Hippocampal formation (tissue), 2 donors: ENCODE measurements at regions not wholly inside any gene's neighbourhood (a gene's known extent, or its start where the extent isn't known, plus 50 kb on each side); places are given as distances from the start of the nearest gene placed in this dataset.

Experiments
- DNase-seq, 2 donors: peaks; one replicate each; lab custom pipeline; 2025; lab: John Stamatoyannopoulos, UW

DNA sequence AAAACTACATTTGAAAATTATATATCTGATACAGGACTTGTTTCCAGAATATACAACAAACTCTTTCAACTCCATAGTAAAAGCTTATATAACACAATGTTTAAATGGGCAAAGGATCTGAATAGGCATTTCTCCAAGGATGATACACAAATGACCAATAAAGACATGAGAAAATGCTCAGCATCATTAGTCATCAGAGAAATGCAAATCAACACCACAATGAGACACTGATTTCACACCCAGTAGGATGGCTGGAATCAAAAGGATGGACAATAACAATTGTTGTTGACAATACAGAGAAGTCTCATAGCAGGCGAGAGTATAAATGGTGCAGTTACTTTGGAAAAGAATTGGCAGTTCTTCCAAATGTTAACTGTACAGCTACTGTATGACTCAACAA is 394.9 kb downstream of the BCL11B start:
- DNase-seq: no peak

DNA sequence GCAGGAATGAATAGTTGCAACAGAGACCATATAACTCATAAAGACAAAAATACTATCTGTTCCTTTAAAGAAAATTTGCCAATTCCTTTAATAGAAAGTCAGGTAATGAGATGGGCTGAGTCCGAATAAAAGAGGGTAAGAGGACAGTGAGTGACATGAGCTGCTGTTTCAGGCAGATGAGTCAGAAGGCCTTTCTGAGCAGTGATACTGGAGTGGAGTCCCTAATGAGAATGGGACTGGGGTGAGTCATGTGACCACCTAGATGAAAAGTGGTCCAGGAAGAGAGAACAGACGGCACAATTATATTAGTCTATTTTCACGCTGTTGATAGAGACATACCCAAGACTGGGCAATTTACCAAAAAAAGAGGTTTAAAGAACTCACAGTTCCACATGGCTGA is 393.7 kb downstream of the BCL11B start:
- DNase-seq: no peak

DNA sequence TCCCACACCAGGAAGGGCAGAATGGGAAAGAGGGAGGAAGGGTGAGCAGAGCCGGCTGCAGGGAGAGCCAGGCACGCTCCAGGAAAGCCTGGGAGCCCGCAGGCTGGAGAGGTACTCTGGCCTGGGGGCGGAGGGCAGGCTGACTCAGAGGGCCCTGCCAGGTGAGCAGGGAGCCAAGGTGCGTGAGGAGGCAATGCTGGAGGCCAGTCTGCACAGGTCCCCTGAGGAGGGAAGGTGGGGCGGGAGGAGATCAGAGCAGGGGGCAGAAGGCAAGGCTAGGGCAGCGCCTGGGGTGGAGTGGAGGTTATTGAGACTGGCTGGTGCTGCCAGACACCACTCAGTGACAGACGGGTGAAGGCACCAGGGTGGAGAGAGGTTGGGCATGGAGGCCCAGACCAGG is 385.0 kb downstream of the BCL11B start:
- DNase-seq: no peak

DNA sequence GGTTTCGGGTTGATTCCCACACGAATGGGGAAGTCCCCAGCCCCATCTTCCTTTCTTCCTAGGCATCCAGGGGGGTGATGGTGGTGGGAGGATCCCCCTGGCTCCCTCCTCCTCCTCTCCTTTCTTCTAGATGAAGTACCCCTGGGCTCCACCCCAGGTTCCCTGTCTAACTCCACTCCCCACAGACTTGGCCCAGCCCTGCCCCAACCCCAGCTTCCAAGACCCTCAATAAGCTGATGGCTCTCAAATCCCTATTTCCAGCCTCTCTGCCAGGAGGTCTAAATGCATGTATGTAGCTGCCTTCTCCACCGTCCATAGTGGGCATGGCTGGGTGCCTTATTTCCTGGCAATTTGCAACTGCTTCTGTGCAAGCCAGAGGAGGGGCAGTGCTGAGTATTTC is 383.7 kb downstream of the BCL11B start:
- DNase-seq: no peak

DNA sequence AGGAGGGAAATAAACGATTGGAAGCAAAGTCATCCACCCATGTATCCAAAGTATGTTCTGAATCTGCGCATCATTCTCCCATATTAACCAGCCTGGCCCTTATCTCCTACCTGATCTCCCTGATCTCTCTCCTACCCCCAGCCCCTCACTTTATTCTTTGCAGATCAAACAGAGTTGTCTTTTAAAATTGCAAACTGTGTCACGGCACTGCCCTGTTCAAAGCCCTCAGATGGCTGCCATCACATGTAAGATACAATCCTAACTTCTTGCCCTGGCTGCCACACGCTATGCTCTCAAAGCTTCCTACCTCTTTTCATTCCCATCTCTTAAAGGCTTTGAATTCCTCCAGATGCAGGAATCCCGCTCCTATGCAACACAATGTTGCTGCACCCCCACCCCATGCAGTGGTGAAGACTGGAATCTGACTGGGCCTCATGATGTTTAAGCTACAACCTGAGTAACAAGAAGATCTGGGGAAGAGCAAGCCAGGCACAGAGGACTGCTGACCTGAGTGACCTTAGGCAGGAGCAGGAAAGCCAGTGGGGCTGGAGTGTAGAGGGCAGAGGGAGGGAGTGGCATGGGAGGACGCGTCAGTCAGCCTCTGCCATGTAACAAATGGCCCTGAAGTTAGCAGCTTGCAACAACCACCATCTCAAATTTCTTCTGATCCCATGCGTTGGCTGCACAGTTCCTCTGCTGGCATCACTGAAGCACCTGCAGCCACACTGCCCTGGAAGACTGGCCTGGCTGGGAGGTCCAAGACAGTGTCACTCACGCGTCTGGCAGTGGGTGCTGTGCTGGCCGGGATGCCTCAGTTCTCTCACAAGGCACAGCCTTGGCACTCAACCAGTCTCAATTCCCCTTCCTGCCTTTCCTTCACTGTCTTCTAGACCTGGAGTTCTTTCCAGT is 382.8 kb downstream of the BCL11B start:
- no peak for DNase-seq

DNA sequence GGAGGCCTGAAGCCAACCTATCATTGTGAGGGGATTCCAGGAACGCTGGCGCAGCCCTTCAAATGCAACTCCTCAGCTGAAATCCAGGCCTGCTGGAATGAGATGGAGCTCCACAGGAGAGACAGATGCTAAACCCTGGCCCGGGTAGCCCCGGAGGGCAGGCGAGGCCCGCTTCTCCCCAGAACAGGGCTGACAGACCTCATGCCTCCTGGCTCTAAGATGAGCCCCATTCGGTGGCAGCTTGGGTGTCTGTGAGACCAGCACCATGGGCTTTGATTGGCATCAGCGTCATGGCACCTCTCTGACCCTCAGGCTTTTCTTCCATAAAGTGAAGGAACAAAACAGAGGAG is 382.2 kb downstream of the BCL11B start:
- DNase-seq: no peak

DNA sequence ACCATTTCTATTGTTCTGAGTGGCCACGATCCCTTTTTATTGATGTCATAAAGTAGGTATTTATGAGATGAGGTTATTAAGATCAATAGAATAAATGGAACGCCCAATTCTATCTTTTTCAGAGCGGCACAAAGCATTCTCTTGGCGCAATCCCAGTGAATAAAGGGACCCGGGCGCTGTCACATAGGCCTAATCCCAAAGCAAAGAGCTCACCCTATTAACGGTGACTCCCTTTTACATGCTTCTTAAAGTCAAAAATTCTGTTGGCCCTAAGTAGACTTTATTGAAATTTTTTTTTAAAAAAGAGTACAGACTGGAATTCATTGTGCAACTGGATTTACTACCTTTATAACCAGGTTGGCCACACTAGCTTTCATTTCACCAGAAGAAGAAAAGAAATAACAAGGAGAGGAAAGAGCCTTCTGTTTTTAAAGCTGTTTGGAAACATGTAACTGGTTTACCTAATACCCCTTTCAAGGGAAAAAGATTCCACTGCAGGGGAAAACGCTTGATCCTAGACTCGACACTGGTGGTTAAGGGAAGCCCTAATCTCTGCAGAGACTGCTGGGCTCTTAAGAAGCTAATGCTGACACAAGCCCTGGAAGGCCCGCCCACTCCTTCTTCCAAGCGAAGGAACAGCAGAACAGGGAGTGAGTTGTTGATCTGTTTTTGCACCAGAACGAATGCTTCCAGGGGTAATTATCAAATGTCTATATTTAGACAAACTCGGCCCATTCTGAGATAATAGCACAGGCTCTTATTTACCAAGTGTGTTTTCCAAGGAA is 381.2 kb downstream of the BCL11B start:
- DNase-seq: no peak

DNA sequence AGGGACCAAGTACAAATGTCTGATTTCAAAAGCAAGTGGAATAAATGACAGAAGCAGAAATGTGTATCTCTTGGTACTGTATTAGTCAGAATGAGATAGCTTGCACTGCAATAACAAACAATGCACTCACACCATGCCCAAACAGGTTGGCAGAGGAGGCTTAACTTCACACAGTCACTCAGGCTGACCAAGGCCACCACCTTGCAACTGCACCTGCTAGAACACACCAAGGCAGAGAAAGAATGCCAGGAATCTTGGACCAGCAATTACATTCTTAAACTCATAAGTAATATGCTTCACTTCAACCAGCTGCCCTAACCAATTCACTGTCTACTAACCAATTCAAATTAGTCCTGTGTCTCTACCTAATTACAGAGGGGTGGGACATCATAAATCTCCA is 378.3 kb downstream of the BCL11B start:
- no peak for DNase-seq

DNA sequence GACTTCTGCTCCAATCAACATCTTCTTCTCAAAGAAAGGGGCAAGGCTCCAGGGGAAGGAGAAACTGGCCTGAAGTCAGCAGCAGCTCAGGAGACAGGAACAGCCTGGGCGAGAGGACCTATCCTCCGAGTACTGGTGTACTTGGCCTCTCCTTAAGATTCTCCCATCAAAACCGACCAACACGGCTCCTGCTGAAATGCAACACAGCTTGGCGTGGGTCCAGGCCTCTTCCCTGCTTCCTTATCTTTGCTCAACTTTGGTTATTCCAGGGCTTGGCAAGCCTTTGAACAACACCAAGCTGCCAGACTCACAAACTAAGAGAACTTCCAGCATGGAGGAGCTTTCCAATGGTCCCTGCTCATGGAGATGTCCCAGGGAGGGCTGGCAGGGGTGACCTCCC is 377.4 kb downstream of the BCL11B start:
- DNase-seq: no peak

DNA sequence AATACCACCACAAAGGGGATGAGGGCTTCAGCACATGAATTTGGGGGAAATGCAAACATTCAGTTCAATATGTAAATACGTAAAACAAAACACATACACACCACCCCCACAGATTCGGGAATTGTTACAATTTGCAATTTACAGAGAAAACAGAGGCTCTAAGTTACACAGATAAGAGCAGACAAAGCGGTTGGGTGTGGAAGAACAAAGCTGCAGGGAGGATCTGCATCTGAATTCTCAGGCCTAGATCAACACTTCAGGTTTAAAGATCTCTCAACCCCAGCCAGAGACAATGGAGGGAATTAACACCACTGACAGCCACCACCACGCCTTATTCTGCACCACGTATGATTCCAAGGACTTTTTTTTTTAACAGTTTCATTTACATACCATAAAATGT is 375.5 kb downstream of the BCL11B start:
- no peak for DNase-seq

DNA sequence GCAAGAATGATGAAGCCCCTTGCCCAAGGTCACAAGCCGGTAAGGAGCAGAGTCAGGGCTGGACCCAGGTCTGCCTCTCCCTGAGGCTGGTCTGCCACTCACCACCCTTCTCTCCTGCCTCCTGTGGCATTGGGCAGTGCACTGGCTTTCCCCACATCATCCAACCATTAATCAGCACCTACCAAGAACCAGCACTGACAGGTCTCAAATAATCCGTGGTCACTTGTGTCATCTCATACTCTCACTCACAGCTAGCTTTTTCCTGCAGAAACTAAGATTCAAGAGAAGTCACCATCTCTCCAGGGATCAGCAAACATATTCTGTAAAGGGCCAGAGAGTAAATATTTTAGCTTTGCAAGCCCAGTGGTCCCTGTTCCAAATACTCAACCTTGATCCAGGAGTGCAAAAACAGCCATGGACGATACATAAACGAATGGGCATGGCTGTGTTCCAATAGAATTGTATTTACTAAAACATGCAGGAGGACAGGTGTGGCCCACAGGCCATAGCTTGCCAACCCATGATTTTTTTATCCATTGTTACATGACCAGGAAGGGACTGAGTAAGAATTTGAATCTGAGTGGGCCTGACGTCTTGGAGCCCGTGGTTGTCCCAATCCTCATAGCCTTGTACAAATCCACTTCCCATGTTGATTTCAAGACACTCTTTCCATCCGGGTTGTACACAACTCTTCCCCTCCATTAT is 374.2 kb downstream of the BCL11B start:
- DNase-seq: no peak

DNA sequence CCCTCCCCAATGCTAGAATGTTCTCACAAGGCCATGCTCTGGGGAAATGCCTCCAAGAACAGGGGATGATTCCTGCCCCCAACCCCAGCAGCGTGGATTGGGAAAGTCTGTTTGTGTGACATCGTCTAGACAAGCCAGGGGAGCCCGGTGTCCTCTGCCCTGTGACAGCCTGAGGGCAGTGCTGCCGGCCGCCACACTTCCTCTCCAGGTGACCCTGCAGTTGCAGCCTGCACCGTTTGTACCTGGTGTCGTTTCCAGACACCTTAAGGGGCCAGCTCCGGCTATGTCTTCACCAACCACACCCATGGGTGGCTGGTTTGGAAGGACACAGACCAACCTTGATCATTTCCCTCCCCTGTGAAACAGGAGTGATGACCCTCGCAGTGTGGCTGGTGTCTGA is 372.6 kb downstream of the BCL11B start:
- DNase-seq: no peak

DNA sequence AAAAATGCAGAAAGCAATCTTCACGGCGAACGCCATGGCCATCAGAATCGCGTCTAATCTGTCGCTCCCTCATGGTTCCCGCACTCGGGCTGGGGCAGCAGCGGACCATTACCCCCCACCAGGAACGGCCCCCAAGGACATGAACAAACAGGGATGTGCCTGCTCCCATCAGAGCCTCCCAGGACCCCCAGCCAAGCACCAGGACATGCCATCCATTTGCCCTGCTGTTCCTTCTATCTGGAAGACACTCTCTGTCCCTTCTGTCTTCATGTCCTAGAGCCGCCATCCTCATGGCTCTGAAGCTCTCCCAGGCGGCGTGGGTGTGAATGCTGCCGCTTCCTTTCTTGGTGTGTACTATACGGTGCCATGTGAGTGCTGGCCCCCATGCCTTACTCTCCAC is 371.8 kb downstream of the BCL11B start:
- DNase-seq: no peak

DNA sequence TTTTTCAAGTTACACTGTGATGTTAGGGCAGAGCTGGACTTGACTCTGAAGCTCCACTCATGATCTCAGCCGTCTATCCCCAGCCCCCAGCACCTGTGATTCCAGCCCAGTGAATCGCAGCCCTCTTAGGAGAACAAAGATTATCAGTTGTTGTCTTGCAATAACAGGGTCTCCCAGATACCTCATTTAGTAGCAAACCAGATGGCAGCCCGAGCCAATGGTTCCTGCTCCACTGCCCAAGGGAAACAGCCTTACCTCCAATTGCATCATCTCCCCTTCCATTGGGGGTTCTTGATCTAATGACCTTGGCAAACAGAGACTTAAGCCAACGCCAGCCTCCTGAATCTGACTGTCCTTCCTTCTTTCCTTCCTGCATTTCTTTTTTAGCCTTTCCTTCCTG is 371.2 kb downstream of the BCL11B start:
- no peak for DNase-seq

DNA sequence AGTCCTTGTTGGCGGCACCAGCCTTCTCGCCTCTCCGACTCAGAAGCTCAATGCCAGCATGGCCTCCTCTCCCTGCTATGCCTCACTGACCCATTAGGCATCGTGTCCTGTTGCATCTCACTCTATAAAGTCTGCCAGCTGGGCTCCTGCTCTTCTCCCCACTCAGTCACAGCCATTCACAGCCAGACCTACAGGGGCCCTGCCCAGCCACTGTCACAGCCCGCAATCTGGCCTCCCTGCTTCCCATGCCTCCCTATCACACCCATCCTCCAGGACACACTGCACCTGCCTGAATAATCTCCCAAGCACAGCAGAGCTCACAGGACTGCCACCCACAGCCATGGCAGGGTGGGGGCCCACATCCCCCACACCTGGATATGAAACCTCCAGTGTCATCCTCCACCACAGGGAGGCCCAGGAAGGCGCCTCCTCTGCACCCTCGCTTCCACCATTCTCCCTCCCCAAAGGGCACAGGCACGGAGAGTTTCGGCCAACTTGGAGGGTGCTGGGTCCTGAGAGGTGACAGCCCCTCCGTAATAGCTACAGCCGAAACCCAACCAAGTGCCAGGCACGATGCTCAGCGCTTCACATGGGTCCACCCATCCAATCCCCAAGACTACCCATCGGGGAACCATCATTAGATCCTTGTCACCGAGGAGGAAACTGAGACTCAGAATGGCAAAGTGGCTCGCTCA is 370.3 kb downstream of the BCL11B start:
- DNase-seq: no peak

DNA sequence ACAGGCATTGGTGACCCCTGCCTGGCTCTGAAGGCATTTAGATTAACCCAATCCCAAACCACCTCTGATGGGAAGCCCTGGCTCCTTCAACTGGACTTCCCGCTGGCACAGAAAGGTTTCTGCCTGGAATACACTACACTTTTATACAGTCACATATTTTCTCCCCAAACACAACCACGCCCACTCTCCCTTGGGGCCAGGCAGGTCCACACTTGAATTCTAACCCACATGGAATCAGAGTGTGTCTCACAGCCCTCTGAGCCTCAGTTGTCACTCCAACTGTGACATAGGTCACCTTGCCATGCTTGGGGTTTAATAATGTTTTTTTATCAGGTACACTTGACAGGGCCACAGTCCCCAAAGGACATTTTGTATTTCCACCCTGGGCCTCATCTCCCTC is 368.6 kb downstream of the BCL11B start:
- DNase-seq: no peak

DNA sequence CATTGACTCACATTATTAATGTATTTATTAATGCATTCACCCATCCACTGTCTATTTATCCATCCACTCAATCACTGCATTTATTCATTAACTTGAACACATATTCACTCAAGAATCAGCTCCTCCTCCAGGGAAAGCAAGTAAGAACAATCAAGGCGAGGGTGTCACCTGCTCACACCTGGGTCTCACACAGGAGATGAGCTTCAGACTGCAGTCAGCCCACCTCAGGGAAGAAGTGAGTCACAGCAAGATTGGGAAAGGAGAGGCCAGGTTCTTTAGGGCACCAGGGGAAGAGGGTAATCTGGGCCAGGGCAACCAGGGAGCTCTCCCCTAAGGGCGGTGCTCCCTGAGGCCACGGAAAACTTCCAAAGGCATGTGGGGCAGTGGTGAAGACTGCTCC is 367.3 kb downstream of the BCL11B start:
- no peak for DNase-seq

DNA sequence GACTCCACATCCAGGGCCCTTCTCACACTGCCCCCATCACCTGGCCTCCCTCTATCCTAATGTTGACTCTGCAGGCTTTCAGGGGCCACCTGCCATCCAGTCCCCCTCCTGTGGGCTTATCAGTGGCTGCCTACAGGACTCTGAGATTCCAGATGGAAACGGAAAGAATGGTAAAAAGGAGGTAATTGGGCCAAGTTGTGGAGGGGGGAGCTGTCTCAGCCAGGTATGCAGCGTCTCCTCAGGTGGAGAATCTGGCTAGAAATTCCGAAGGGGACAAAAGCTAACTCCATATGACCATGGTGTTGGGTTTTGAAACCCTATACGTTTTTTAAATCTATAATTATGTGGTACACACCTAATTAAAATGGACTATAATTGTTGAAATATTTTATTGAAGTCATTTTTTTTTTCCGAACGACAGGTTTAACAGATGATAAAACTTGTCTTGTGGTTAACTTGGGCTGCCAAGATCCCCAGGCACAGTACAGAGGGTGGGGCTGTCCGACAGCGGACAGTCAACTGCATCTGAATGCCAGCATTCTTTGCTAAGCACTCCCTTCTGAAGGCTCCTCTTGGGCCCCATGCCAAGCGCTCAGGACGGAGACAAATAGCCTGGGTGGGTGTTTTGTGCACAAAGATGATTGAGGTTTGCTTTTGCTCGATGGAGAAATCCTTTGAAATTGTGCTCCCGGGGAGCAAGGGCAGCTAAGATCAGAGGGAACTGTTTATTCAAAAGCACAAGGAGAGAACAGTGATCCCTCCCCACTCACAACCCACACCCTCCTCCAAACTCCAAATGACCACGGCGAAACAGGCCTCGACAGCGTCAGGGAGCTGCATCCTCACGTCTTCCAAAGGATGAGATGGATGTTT is 365.6 kb downstream of the BCL11B start:
- no peak for DNase-seq

DNA sequence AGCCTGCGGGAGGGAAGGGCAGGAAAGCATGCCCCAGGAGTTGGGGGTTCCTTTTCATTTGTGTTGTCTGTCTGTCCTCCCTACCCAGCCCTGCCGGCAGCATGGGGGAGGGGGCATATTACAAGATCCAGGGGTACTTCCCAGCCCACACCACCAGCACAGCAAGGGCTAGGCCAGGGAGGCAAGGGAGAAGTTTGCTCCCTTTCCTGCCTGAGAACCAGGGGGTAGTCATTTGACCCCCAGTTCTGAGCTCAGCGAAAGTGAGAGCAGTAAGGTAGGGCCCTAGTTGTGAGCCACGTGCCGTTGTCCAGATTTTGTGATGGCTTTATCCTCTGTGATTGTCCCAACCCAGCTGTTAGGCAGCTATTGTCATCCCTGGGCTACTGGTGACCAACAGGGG is 364.7 kb downstream of the BCL11B start:
- no peak for DNase-seq

DNA sequence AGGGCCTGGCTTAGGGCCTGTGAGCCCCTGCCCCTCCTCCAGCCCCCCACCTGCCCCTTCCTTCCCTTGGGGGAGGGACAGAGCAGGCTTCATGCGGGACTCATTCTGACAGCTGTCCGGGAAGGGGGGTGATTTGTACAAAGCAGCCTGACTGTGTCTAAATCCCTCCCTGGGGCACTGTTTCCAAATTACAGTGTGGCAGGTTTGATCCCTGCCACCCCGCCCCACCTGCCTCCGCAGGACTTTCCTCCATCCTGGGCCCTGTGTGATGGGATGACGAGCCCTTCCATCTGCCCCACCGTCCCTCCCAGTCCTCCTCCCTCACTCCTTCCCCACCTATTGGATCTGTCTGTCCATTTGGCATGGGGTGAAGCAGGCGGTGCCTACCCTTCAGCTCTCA is 363.9 kb downstream of the BCL11B start:
- DNase-seq: no peak

DNA sequence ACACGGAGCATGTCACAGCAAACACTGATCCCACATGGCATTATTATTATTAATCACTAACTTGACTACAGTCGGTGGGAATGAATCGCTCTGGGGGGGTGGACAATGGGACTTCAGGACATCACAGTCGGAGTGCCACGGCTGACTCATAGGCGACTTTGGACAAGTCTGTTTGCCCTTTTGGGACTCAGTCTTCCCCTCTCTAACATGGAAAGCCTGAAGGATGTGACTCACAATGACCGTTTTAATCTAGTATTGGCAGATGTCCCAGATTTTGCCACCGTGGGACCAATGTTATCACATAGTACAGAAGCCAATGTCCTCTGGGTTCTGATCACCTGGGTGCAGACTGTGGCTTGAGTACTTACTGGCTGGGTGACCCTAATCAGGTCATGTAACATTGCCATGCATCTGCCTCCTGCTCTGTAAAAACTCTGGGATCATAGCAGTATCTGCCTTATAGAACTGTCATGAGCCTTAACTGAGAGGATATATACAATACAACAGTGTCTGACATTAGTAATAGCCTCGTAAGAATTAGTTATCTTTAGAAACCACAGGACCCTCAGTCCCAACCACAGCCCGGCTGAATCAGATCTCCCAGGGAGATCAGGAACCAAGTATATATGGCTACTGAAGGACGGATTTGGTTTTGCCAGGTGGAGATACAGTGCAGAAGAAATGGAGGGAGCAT is 362.6 kb downstream of the BCL11B start:
- DNase-seq: no peak
